GM12878 (cell line): ENCODE measurements at regions not wholly inside any gene's neighbourhood (a gene's known extent, or its start where the extent isn't known, plus 50 kb on each side); places are given as distances from the start of the nearest gene placed in this dataset.

Experiments used
- ATAC-seq: fragments of 200-7000 bp; cut with Tn5 transposase; 3 replicates; pipeline ENCODE4 v1.9.1; 2020; ENCODE audit warnings: mild to moderate bottlenecking, moderate library complexity
- BruUV-seq: library from RNA; stranded (reverse); fragments of 400-500 nt; replicated peaks from 2 replicates; lab custom pipeline; 2021; lab: Mats Ljungman, UMichigan
- CTCF ChIA-PET: fragments of 300-600 bp; sonication (Branson Sonifier 250); formaldehyde crosslinking; extraction: SDS; loops from one replicate; lab custom pipeline; 2021; ENCODE audit warnings: inconsistent platforms; lab: Yijun Ruan, JAX
- POLR2A ChIA-PET: fragments of 350-600 bp; formaldehyde crosslinking; extraction: SDS; loops from one replicate; lab custom pipeline; 2021; ENCODE audit warnings: inconsistent platforms; lab: Charles Lee
- RAD21 ChIA-PET: fragments of 300-600 bp; sonication (Branson Sonifier 250); formaldehyde crosslinking; loops from one replicate; lab custom pipeline; 2023; ENCODE audit warnings: antibody characterized with exemption; ENCODE audit not compliant: unreplicated experiment; lab: Charles Lee
- SMC1A ChIA-PET: fragments of 300-600 bp; sonication (Branson Sonifier 250); formaldehyde crosslinking; loops from one replicate; lab custom pipeline; 2023; ENCODE audit not compliant: unreplicated experiment, uncharacterized antibody; lab: Charles Lee
- DNase-seq: peaks from one replicate; pipeline ENCODE4 v3.0.0-alpha.2; 2011; ENCODE audit warnings: low read depth, low spot score
- FAIRE-seq: peaks from 3 replicates; lab custom pipeline; 2011; peaks lifted over from hg19 to GRCh38; lab: Jason Lieb, UNC
- H2AFZ ChIP-seq: 2 replicates; pipeline ENCODE4 v1.6.0; 2011; ENCODE audit warnings: low read depth, low read length, control low read depth; ENCODE audit not compliant: control insufficient read depth
- H3K27ac ChIP-seq: 2 replicates; pipeline ENCODE4 v1.5.1; 2011; ENCODE audit warnings: control low read depth; ENCODE audit not compliant: control insufficient read depth, insufficient read depth
- H3K27me3 ChIP-seq, 2 experiments: replicated peaks in 1 of 2; 2 replicates each; pipeline versions ENCODE4 v1.6.0 to v1.6.1; 2011; ENCODE audit warnings: low read length in 1 of 2; ENCODE audit not compliant: control insufficient read depth in 2 of 2, insufficient read depth in 2 of 2
- H3K36me3 ChIP-seq, 2 experiments: 2 replicates each; pipeline ENCODE4 v1.5.1; 2011; ENCODE audit warnings: low read length in 1 of 2; ENCODE audit not compliant: control insufficient read depth in 2 of 2, insufficient read depth in 2 of 2
- H3K4me1 ChIP-seq: 2 replicates; pipeline ENCODE4 v1.6.1; 2011; ENCODE audit warnings: mild to moderate bottlenecking, low read length, moderate library complexity, mixed read lengths; ENCODE audit not compliant: control insufficient read depth, insufficient read depth
- H3K4me2 ChIP-seq: 2 replicates; pipeline ENCODE4 v1.6.0; 2011; ENCODE audit warnings: control low read depth; ENCODE audit not compliant: control insufficient read depth, insufficient read depth
- H3K4me3 ChIP-seq: fragments of 200-600 bp; sonication (generic); 2 replicates; pipeline ENCODE4 v1.5.1; 2016
- H3K79me2 ChIP-seq: 2 replicates; pipeline ENCODE4 v1.6.0; 2011; ENCODE audit warnings: low read length; ENCODE audit not compliant: control insufficient read depth, insufficient read depth
- H3K9ac ChIP-seq: 2 replicates; pipeline ENCODE4 v1.8.0; 2011; ENCODE audit warnings: low read length, control low read depth, mixed read lengths; ENCODE audit not compliant: control insufficient read depth, insufficient read depth
- H3K9me3 ChIP-seq: replicated peaks from 3 replicates; pipeline ENCODE4 v1.5.1; 2011; ENCODE audit warnings: mild to moderate bottlenecking, low read length; ENCODE audit not compliant: control insufficient read depth, insufficient read depth
- H4K20me1 ChIP-seq: 2 replicates; pipeline ENCODE4 v1.6.0; 2011; ENCODE audit not compliant: control insufficient read depth, insufficient read depth
- BACH1 ChIP-seq: fragments of 450-650 bp; IDR thresholded peaks from 2 replicates; pipeline ENCODE4 v1.6.1; 2017; ENCODE audit warnings: mild to moderate bottlenecking, borderline replicate concordance
- BRCA1 ChIP-seq: IDR thresholded peaks from 2 replicates; pipeline ENCODE4 v1.6.1; 2011; ENCODE audit warnings: low read depth, low read length, improper control_type of control experiment
- GABPA ChIP-seq: IDR thresholded peaks from 2 replicates; pipeline ENCODE4 v1.6.1; 2014; ENCODE audit warnings: antibody characterized with exemption, low read depth, mild to moderate bottlenecking, inconsistent platforms
- GATAD2B ChIP-seq: fragments of 450-650 bp; conservative IDR thresholded peaks from 2 replicates; pipeline ENCODE4 v1.6.1; 2017; ENCODE audit warnings: low read depth, mild to moderate bottlenecking, moderate library complexity
- NFYA ChIP-seq: IDR thresholded peaks from 2 replicates; pipeline ENCODE4 v1.6.1; 2011; ENCODE audit warnings: low read depth, mild to moderate bottlenecking, low read length, improper control_type of control experiment, borderline replicate concordance
- POLR2AphosphoS2 ChIP-seq: IDR thresholded peaks from 2 replicates; pipeline ENCODE4 v1.6.1; 2011; ENCODE audit warnings: low read depth, mild to moderate bottlenecking, low read length, improper control_type of control experiment, moderate library complexity
- TCF12 ChIP-seq: IDR thresholded peaks from 2 replicates; pipeline ENCODE4 v1.6.1; 2011; ENCODE audit warnings: low read depth, mild to moderate bottlenecking, low read length
- WGBS: methylation state at CpG from one replicate; pipeline ENCODE4 v1.1.6; 2016; ENCODE audit warnings: low lambda C conversion rate; ENCODE audit not compliant: insufficient replicate concordance, insufficient coverage; ENCODE audit errors: missing lambda C conversion rate; 5-methylcytosine and 5-hydroxymethylcytosine counted together
- in situ Hi-C: fragments of 300-500 bp; cut with MboI; formaldehyde crosslinking; loops from 9 replicates; pipeline ENCODE4 v1.14.3; 2018; ENCODE audit warnings: mixed read lengths
- intact Hi-C: fragments of 100-400 bp; cut with micrococcal nuclease; formaldehyde crosslinking; loops from one replicate; pipeline ENCODE4 v1.14.2; 2022; ENCODE audit not compliant: unreplicated experiment

GRCh38 chr3:116920826-116921610 is 211.4 kb downstream of the TUSC7 start:
- no peak for FAIRE-seq
- CTCF ChIA-PET: interaction anchor here (0.5 kb wide), 1 partner anchor 163 kb away, joined by 3 read pairs; no protein-coding TSS in a partner anchor
- WGBS: 6% methylated on average over 3 of the region's 3 CpGs

DNA sequence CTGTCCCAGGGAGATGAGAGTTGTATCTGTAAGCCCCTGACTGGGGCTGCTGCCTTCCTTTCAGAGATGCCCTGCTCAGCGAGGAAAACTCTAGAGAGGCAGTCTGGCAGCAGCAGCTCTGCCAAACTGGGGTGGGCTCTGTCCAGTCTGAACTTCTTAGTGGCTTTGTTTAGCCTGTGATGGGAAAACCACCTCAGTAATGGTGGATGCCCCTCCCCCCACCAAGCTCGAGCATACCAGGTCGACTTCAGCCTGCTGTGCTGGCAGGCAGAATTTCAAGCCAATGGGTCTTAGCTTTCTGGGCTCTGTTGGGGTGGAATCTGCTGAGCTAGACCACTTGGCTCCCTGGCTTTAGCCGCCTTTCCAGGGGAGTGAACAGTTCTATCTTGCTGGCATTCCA is 218.3 kb downstream of the TUSC7 start:
- Histone ChIP-seq H3K9me3 (no peaks in the 10 kb centered on the region), H3K4me3 (no peak overlapping the region), H3K79me2 (no peaks in the 10 kb centered on the region), H2AFZ (no peak overlapping the region), H3K9ac (no peak overlapping the region), H3K27me3 (no peaks in the 10 kb centered on the region; a peak in 1 of 4 replicates), H3K4me1 (no peaks in the 10 kb centered on the region; the same call in 1 of the 2 replicates), H3K36me3 (no peaks in the 10 kb centered on the region), H4K20me1 (no peaks in the 10 kb centered on the region), H3K4me2 (no peak overlapping the region), H3K27ac (no peak overlapping the region)
- intact Hi-C loops: no loop called here
- RAD21 ChIA-PET: no interaction called here
- POLR2A ChIA-PET: no interaction called here
- FAIRE-seq (no peak), ATAC-seq (no peak), DNase-seq (no peak)
- BruUV-seq: no TSS peak
- no peak for TF ChIP-seq BACH1
- no peak for TF ChIP-seq POLR2AphosphoS2
- no peak for TF ChIP-seq NFYA
- no peak for TF ChIP-seq GABPA
- TF ChIP-seq BRCA1: no peak
- SMC1A ChIA-PET: no interaction called here
- WGBS: 7% methylated on average over 4 of the region's 4 CpGs
- in situ Hi-C loops: no loop called here
- CTCF ChIA-PET: interaction anchor here (1.1 kb wide), 1 partner anchor 62 kb away, joined by 3 read pairs; no protein-coding TSS in a partner anchor

More at GRCh38 chr3:116920826-116921610, 211.4 kb downstream of the TUSC7 start:
- DNase-seq: no peak
- Histone ChIP-seq H3K9ac (no peak overlapping the region), H3K9me3 (no peaks in the 10 kb centered on the region), H3K27me3 (no peaks in the 10 kb centered on the region), H3K36me3 (no peaks in the 10 kb centered on the region), H4K20me1 (no peaks in the 10 kb centered on the region; the same call in 1 of the 2 replicates), H2AFZ (no peak overlapping the region), H3K4me3 (no peak overlapping the region), H3K79me2 (no peaks in the 10 kb centered on the region), H3K27ac (no peak overlapping the region), H3K4me1 (no peaks in the 10 kb centered on the region), H3K4me2 (no peak overlapping the region)
- intact Hi-C loops: no loop called here
- ChIA-PET SMC1A (interaction anchor here (0.7 to 1.6 kb wide), 3 partner anchors 10 to 37 kb away, joined by 3 to 4 read pairs (median 3); no protein-coding TSS in a partner anchor), RAD21 (no interaction called here), POLR2A (no interaction called here)
- in situ Hi-C loops: no loop called here
- BruUV-seq: no TSS peak
- TF ChIP-seq TCF12 (no peak), GATAD2B (no peak)
- ATAC-seq: no peak
